Right ventricle myocardium superior (tissue), 1 donor: ENCODE measurements at regions not wholly inside any gene's neighbourhood (a gene's known extent, or its start where the extent isn't known, plus 50 kb on each side); places are given as distances from the start of the nearest gene placed in this dataset.

Experiments
- ATAC-seq: fragments of 200-7000 bp; cut with Tn5 transposase; one replicate; pipeline ENCODE4 v1.9.1; 2020; ENCODE audit warnings: mild to moderate bottlenecking; ENCODE audit not compliant: poor library complexity
- DNase-seq: peaks from one replicate; pipeline ENCODE4 v3.0.0-alpha.2; 2020
- intact Hi-C: fragments of 100-400 bp; cut with DNase I; formaldehyde crosslinking; loops from one replicate; pipeline ENCODE4 v1.11.2; 2022
- donor health status: DM: no; HTN: yes; CAD: no; lungs with severe emphysema.

- DNase-seq (no peak), ATAC-seq (no peak)
- intact Hi-C loops: no loop called here
These were observed 91.3 kb upstream of the TMEM260 start for GRCh38 chr14:56488306-56488705.

GRCh38 chr14:56490379-56490778 is 89.2 kb upstream of the TMEM260 start:
- intact Hi-C loops: loop anchor here (5.0 kb wide), 1 partner anchor 827 kb away; no protein-coding TSS in a partner anchor
- DNase-seq (no peak), ATAC-seq (peak; percentile 45)

GRCh38 chr14:56491299-56492285 is 88.0 kb upstream of the TMEM260 start:
- ATAC-seq: peak; percentile 72
- no peak for DNase-seq
- intact Hi-C loops: loop anchor here (5.0 kb wide), 1 partner anchor 826 kb away; no protein-coding TSS in a partner anchor

GRCh38 chr14:56494167-56494566 is 85.4 kb upstream of the TMEM260 start:
- intact Hi-C loops: loop anchor here (5.0 kb wide), 1 partner anchor 823 kb away; no protein-coding TSS in a partner anchor
- DNase-seq (peak; percentile 38), ATAC-seq (peak; percentile 93)

- DNase-seq: no peak
- intact Hi-C loops: no loop called here
- ATAC-seq: no peak
These were observed 81.5 kb upstream of the TMEM260 start for GRCh38 chr14:56498112-56498511.

GRCh38 chr14:56501909-56502530 is 77.6 kb upstream of the TMEM260 start:
- DNase-seq: no peak
- no peak for ATAC-seq
- intact Hi-C loops: no loop called here

GRCh38 chr14:56505361-56505760 is 74.2 kb upstream of the TMEM260 start:
- ATAC-seq (no peak), DNase-seq (no peak)
- intact Hi-C loops: no loop called here

- ATAC-seq: no peak
- DNase-seq: no peak
- intact Hi-C loops: no loop called here
These were observed 67.1 kb upstream of the TMEM260 start for GRCh38 chr14:56512521-56512920.

GRCh38 chr14:56514663-56515371 is 64.8 kb upstream of the TMEM260 start:
- ATAC-seq: no peak
- DNase-seq: no peak
- intact Hi-C loops: no loop called here

- intact Hi-C loops: no loop called here
- ATAC-seq (no peak), DNase-seq (no peak)
These were observed 63.9 kb upstream of the TMEM260 start for GRCh38 chr14:56515739-56516138.

GRCh38 chr14:56522403-56522802 is 57.2 kb upstream of the TMEM260 start:
- ATAC-seq (no peak), DNase-seq (no peak)
- intact Hi-C loops: no loop called here

GRCh38 chr14:56524971-56525677 is 54.5 kb upstream of the TMEM260 start:
- ATAC-seq: no peak
- intact Hi-C loops: no loop called here
- no peak for DNase-seq

GRCh38 chr14:56528927-56529326 is 50.7 kb upstream of the TMEM260 start:
- ATAC-seq (no peak), DNase-seq (no peak)
- intact Hi-C loops: no loop called here
